Activated CD4-positive, alpha-beta T cell treated with anti-CD3 and anti-CD28 coated beads for 1 hour (primary cell): ENCODE measurements at regions not wholly inside any gene's neighbourhood (a gene's known extent, or its start where the extent isn't known, plus 50 kb on each side); places are given as distances from the start of the nearest gene placed in this dataset.

ENCODE experiments used
- DNase-seq: peaks from one replicate; pipeline ENCODE4 v3.0.0-alpha.2; 2020

GRCh38 chr2:6213056-6213780 is 521.0 kb downstream of the SOX11 start:
- DNase-seq, result no peak

- no peak for DNase-seq
Observed at GRCh38 chr2:6214471-6214870, 522.3 kb downstream of the SOX11 start.

- DNase-seq, result no peak
Observed at GRCh38 chr2:6215053-6215452, 522.9 kb downstream of the SOX11 start.

- DNase-seq, result no peak
Observed at GRCh38 chr2:6216234-6216633, 524.0 kb downstream of the SOX11 start.

- no peak for DNase-seq
Observed at GRCh38 chr2:6218926-6219325, 526.7 kb downstream of the SOX11 start.

DNA sequence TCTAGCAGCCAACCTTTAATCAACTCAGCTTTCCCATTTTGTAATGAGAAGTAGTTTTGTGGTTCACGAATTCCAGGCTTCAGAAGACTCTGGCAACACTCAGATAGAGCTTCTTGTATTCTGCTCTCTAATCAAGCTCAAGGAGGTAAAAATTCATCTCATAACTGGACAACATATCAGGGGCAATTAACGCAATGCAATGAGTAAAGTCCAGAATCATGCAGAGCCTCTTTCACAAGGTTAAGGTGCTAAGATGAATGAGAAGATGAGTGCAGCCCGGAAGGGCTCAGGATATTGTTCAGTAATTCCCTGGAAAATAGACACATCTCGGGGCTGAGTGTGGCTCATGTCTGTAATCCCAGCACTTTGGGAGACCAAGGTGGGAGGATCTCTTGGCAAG is 527.7 kb downstream of the SOX11 start:
- DNase-seq, result no peak

DNA sequence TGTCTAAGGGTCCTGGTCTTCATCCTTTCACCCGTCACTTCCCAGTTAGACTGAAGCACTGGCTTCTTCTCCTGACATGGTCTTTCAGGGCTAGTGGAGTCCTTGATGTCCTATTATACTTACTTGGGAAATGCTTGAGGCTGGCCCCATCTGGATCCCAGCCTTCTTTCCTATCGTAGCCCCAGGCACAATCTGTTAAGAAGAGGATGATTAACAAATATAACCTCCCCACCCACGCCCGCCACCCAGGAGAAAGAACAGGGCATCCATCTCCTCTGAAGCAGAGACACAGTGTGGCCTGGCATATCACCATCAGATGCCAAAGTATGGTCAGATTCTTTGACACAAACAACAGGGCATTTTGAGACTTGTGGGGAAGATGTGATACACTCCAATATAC is 530.1 kb downstream of the SOX11 start:
- no peak for DNase-seq

DNA sequence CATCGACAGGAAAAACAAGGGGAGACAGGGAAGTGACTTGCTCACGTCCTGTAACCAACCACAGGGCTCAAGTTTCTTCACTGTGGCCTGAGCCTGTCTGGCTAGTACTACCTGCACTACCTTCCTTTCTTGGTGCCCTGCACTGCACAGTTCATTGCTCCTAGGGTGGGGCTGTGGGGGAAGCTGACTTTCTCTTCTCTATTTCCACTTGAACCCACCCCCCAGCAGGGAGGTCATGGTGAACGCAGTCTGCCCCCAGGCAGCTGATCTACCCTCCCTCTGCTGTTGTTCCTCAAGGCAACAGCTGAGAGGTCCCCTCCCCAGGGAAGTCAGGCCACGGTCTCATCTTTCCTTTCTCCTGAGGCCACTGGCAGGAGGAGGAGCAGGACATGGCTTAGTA is 532.1 kb downstream of the SOX11 start:
- DNase-seq, result no peak

DNA sequence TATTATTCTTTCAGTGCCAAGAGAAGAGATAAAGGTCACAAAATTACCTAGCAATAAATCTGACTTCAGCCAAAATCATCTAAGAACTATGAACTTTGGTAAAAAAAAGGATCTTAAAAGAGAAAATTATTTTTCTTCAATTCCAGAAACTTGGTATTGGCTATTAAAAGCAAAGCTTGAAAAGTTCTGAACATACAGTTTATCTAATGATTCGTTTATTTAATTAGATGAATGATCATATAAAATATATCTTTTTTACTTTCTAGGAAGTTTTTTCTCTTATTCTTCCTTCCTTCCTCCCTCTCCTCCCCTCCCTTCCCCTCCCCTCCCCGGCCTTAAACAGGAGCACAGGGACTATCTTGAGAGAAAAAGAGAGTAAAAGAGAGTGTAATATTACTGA is 536.1 kb downstream of the SOX11 start:
- no peak for DNase-seq

- DNase-seq, result no peak
Observed at GRCh38 chr2:6231166-6231565, 539.0 kb downstream of the SOX11 start.

GRCh38 chr2:6233993-6234392 is 541.8 kb downstream of the SOX11 start:
- DNase-seq, result no peak

DNA sequence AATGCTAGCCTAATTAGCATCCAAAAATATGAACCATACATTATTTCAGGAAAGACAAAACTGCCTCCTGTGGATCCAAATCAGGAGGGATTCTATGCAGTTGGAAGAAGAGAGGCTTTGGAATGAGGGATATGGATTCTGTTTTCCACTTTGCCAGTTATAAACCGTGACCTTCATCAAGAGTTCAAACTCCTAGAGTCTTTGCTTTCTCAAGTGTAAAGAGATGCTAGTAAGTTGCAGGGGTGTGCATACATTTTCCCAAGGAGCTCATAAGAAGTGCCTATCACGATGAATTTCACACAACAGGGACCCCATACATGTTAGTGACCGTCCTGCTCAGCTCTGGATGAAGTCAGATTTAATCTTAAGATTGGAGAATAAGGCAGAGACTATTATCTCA is 542.5 kb downstream of the SOX11 start:
- DNase-seq, result no peak

GRCh38 chr2:6236317-6236716 is 544.1 kb downstream of the SOX11 start:
- DNase-seq, result no peak

- no peak for DNase-seq
Observed at GRCh38 chr2:6237039-6237660, 545.0 kb downstream of the SOX11 start.

DNA sequence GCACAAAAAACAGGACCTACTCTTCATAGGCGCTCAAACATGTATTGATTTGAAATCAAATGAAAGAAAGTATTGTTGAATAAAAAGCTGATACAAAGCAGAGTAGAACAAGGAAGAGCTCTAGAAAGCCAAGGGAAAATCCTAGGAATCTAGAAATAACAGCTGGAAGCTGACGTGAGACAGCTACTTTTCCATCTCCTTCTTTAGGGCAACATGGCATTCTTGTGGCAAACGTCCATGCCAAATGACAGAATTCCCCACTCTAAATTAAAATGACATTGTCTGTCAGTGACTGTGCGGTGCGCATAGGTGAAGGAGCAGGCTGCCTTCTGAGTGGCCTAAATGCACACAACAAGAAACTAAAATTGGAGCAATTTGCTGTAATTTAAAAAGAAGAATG is 557.4 kb downstream of the SOX11 start:
- no peak for DNase-seq

GRCh38 chr2:6254441-6254840 is 562.3 kb downstream of the SOX11 start:
- DNase-seq, result no peak

DNA sequence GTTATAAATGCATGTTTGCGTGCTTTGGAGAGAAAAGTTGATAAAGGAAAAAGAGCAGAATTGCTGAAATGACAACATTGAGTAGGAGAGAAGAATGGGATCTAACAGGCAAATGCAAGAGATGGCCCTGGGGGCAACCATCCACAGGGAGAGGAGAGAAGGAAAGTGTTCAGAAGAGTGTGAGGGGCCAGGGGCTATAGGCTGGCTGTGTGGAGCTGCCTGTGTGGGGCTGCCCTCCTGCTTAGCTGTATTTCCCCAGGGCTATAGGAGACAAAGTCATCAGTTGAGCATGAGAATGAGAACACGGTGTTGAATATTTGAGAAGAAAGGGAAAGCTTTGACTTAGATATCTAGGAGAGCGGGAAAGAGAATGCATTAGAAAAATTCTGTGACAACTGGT is 572.0 kb downstream of the SOX11 start:
- DNase-seq, result no peak

DNA sequence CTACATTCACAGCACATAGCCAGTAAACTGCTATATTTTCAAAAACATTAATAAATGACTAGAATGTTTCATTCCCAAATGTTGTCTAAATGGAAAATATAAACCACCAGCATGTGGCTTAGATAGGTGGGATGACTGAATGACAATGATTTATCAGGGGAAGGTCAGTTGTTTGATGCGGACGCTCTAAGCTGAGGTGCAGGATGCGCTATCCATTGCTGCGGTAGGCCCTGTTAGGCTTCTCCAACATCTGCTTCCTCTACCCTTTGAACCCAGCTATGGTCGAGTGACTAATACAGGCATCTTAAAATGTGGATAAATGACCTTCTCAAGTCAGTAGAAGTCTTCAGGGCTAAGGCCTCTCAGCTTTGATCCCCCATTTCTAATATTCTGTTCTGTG is 584.2 kb downstream of the CMPK2 start:
- no peak for DNase-seq

- no peak for DNase-seq
Observed at GRCh38 chr2:6283259-6283658, 582.4 kb downstream of the CMPK2 start.

GRCh38 chr2:6287406-6287805 is 578.3 kb downstream of the CMPK2 start:
- no peak for DNase-seq

DNA sequence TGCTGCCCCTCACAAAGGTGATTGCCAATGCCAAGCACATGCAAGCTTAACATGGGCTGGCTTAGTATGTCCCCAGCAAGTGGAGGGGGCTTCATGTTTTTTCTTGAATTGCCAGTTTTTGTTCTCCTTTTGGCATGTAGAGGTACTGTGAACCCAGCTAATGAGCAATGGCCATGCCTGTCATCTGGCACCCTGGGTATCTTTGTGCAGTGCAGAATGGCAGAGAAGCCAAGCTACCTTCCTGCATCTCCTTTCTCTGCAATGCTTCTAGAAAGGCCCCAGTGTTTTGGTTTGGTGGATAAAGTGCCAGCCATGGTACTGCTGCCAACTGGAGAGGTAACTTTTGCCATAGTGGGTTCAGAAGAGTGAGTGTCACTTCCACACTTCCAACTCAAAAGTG is 576.9 kb downstream of the CMPK2 start:
- DNase-seq, result no peak

DNA sequence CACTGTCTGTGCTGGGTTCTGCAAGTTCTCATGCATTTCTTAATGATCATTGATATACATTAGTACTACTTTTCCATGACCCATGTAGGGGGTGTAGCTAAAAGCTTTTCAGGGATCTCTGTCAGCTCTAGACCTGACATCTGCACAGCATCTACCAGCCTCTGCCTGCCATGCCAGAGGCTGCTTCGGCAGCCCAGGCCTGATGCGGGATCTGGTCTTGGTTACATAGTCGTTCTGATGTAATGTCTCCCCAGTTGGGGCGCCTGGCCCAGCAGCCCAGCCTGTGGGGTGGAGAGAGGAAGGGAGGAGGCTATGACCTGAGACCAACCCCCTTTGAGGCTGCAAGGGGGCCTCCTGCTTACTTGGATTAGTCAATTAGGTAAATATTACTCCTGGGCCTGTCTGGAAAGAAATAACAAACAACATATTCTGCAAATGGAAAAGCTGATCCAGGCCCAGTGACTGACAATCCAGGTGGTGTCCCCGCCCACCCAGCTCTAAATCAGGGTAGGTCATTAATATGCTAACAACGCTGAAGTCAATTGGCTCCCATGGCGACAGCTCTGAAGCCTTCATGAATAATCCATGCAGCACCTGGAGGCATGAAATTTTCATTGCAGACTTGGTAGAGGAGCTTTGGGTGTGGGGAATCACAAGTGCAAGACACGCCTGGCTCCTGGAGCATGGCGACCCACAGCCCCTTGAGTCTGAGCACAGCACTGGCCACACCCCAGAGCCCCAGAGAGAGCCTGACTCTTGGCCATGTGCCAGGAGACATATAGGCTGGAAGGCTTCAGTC is 575.3 kb downstream of the CMPK2 start:
- DNase-seq, result no peak

DNA sequence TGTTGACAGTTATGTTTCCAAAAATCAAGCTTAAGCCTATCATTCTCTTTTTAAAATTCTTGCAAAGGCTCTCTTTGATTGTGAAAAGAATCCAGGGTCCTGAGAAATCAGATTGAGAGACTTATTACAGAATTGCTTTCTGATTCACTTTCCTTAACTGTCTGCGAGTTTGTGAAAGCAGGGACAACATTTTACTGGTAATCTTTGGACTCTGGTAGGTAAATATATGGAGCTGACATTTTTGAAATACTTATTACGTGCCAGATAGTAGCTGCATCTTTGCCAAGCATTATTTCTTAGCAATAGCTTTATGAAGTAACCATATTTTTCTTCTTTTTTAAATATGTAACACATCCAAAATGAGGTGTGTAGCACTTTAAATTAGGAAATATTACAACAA is 570.9 kb downstream of the CMPK2 start:
- DNase-seq, result no peak

DNA sequence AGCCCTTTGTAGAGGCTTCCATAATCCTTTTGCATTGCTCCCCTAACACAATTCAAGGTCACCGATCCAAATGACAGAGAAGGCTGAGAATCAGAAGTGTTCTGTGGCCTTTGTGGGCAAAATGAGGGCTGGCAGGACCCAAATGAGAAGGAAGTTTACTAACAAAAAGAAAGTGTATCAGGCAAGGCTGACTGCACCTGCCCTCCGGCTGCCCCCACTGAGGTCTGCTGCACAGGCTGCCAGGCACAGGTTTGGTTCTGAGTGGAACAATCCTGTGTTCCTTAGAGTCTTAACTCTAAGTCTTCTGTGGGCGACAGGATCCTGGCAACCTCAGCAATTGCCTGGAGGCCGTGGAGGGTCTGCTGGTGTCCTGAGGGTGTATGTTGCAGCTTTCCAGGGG is 568.5 kb downstream of the CMPK2 start:
- DNase-seq, result no peak
